ENCODE measurements at regions not wholly inside any gene's neighbourhood (a gene's known extent, or its start where the extent isn't known, plus 50 kb on each side); places are given as distances from the start of the nearest gene placed in this dataset.

- CTCF ChIA-PET: no interaction called here
- no peak for TF ChIP-seq EZH2 (IDR thresholded peaks at IDR 0.05; ENCODE audit: borderline replicate concordance, low read depth, low read length, poor library complexity, severe bottlenecking)
- TF ChIP-seq CTCF (conservative IDR thresholded peaks at IDR 0.05; ENCODE audit: low read depth, low read length): no peak
- H3K9me3 ChIP-seq (ENCODE audit: low read depth, low read length, poor library complexity, severe bottlenecking): no peaks in the 10 kb centered on the region
- no peaks in the 10 kb centered on the region for H3K36me3 ChIP-seq (ENCODE audit: insufficient read depth, low read length, poor library complexity, severe bottlenecking)
- H3K4me3 ChIP-seq (ENCODE audit: low read depth, low read length, poor library complexity, severe bottlenecking): no peak overlapping the region
- no peak for DNase-seq (ENCODE audit: low spot score)
- H3K27ac ChIP-seq (ENCODE audit: low read depth, low read length, poor library complexity, severe bottlenecking): no peak overlapping the region
- H3K27me3 ChIP-seq (replicated peaks; ENCODE audit: insufficient read depth, low read depth, low read length, poor library complexity): peaks cover 6% of the 10 kb centered on the region
- BruUV-seq (replicated peaks): no TSS peak
- intact Hi-C loops (cut with micrococcal nuclease; ENCODE audit: unreplicated experiment): loop anchor here (10.0 kb wide), 1 partner anchor 200 kb away; no protein-coding TSS in a partner anchor
- POLR2A ChIA-PET (ENCODE audit: low non-redundant PET): no interaction called here
- no peaks in the 10 kb centered on the region for H3K4me1 ChIP-seq (ENCODE audit: insufficient read depth, low read length, poor library complexity, severe bottlenecking)
Measured at GRCh38 chr5:171624396-171624795, 161.2 kb upstream of the SMIM23 start.

- CTCF ChIA-PET: no interaction called here
- BruUV-seq (replicated peaks): no TSS peak
- POLR2A ChIA-PET (ENCODE audit: low non-redundant PET): no interaction called here
- DNase-seq (ENCODE audit: low spot score): no peak
- Histone ChIP-seq H3K36me3 (ENCODE audit: insufficient read depth, low read length, poor library complexity, severe bottlenecking) (no peaks in the 10 kb centered on the region), H3K4me1 (ENCODE audit: insufficient read depth, low read length, poor library complexity, severe bottlenecking) (no peaks in the 10 kb centered on the region), H3K27ac (ENCODE audit: low read depth, low read length, poor library complexity, severe bottlenecking) (no peak overlapping the region), H3K4me3 (ENCODE audit: low read depth, low read length, poor library complexity, severe bottlenecking) (no peak overlapping the region), H3K9me3 (ENCODE audit: low read depth, low read length, poor library complexity, severe bottlenecking) (no peaks in the 10 kb centered on the region), H3K27me3 (replicated peaks; ENCODE audit: insufficient read depth, low read depth, low read length, poor library complexity) (peaks cover 6% of the 10 kb centered on the region)
- no peak for TF ChIP-seq EZH2 (IDR thresholded peaks at IDR 0.05; ENCODE audit: borderline replicate concordance, low read depth, low read length, poor library complexity, severe bottlenecking)
- TF ChIP-seq CTCF (conservative IDR thresholded peaks at IDR 0.05; ENCODE audit: low read depth, low read length): no peak
- intact Hi-C loops (cut with micrococcal nuclease; ENCODE audit: unreplicated experiment): loop anchor here (10.0 kb wide), 1 partner anchor 201 kb away; no protein-coding TSS in a partner anchor
Measured at GRCh38 chr5:171625646-171626045, 160.0 kb upstream of the SMIM23 start.

GRCh38 chr5:171627936-171628632 lies 157.5 kb upstream of the SMIM23 start:
- no peaks in the 10 kb centered on the region for H3K4me1 ChIP-seq (ENCODE audit: insufficient read depth, low read length, poor library complexity, severe bottlenecking)
- ChIA-PET POLR2A (ENCODE audit: low non-redundant PET) (interaction anchor here (0.6 kb wide), 1 partner anchor 108 kb away, joined by 21 read pairs; no protein-coding TSS in a partner anchor), CTCF (no interaction called here)
- H3K36me3 ChIP-seq (ENCODE audit: insufficient read depth, low read length, poor library complexity, severe bottlenecking): no peaks in the 10 kb centered on the region
- no peak overlapping the region for H3K4me3 ChIP-seq (ENCODE audit: low read depth, low read length, poor library complexity, severe bottlenecking)
- peaks cover 6% of the 10 kb centered on the region for H3K27me3 ChIP-seq (replicated peaks; ENCODE audit: insufficient read depth, low read depth, low read length, poor library complexity)
- BruUV-seq (replicated peaks): no TSS peak
- H3K9me3 ChIP-seq (ENCODE audit: low read depth, low read length, poor library complexity, severe bottlenecking): no peaks in the 10 kb centered on the region
- TF ChIP-seq CTCF (conservative IDR thresholded peaks at IDR 0.05; ENCODE audit: low read depth, low read length): no peak
- TF ChIP-seq EZH2 (IDR thresholded peaks at IDR 0.05; ENCODE audit: borderline replicate concordance, low read depth, low read length, poor library complexity, severe bottlenecking): no peak
- no peak for DNase-seq (ENCODE audit: low spot score)
- no peak overlapping the region for H3K27ac ChIP-seq (ENCODE audit: low read depth, low read length, poor library complexity, severe bottlenecking)
- intact Hi-C loops (cut with micrococcal nuclease; ENCODE audit: unreplicated experiment): loop anchor here (10.0 kb wide), 1 partner anchor 203 kb away; no protein-coding TSS in a partner anchor

All from A673 (cell line).